ENCODE measurements at regions not wholly inside any gene's neighbourhood (a gene's known extent, or its start where the extent isn't known, plus 50 kb on each side); places are given as distances from the start of the nearest gene placed in this dataset.
"Not testable (repeated sequence)": the region's sequence is repeated elsewhere in the genome, so short reads cannot be mapped to it uniquely, and the experiment has no call there.

- not testable (repeated sequence) for TF ChIP-seq CTCF (IDR thresholded peaks at IDR 0.05 in 4 of 5, conservative IDR thresholded peaks at IDR 0.05 in 1 of 5); POLR2A (IDR thresholded peaks at IDR 0.05)
Measured at GRCh38 chr16:58846226-58846625, 112.1 kb upstream of the GOT2 start.
